ENCODE measurements at regions not wholly inside any gene's neighbourhood (a gene's known extent, or its start where the extent isn't known, plus 50 kb on each side); places are given as distances from the start of the nearest gene placed in this dataset.

GRCh38 chr9:79911724-79912123 is 340.0 kb downstream of the TLE4 start:
- no peak for TF ChIP-seq POLR2A (IDR thresholded peaks at IDR 0.05)
- no peak for TF ChIP-seq CTCF (IDR thresholded peaks at IDR 0.05)
- no peak for TF ChIP-seq EP300 (IDR thresholded peaks at IDR 0.05)
